HG02571 (cell line): ENCODE measurements at regions not wholly inside any gene's neighbourhood (a gene's known extent, or its start where the extent isn't known, plus 50 kb on each side); places are given as distances from the start of the nearest gene placed in this dataset.
"Not testable (repeated sequence)": the region's sequence is repeated elsewhere in the genome, so short reads cannot be mapped to it uniquely, and the experiment has no call there.

Source experiments
- ATAC-seq: cut with Tn5 transposase; IDR thresholded peaks from one replicate; pipeline ENCODE4 v1.9.1; 2021; ENCODE audit warnings: mild to moderate bottlenecking, moderate library complexity; ENCODE audit not compliant: unreplicated experiment

GRCh38 chr5:112570708-112571444, 151.8 kb upstream of the EPB41L4A start:
- no peak for ATAC-seq

DNA sequence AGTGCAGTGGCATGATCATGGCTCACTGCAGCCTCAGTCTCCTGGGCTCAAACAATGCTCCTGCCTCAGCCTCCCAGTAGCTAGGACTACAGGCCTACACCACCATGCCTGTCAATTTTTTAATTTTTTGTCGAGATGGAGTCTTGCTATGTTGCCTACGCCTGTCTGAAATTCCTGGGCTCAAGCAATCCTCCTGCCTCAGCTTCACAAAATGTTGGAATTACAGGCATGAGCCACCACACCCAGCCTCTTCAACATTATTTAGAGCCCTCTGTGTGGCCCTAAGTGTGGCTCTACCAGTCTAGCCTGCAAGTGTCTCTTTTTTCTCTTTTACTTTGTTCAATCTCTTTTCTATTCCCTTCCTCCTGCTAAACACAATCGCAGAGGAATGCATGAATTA, 154.4 kb upstream of the EPB41L4A start:
- ATAC-seq: no peak

DNA sequence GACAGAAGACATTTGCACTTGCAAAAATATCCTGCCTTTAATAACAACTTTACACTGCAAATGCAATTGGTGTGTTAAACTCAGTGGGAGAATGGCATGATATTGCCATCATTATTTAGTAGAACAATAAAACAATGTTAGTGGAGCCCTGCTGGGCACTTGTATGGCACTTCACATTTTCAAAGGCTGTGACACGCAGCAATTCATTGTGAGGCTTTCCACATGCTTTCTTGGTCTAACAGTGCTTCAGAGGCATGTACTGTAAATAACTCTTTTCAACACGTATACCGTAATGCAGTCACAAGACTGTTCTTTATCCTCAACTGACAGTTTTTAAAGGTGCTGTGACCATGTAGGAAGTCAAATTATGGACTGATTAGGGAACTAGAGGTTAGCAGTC, 155.5 kb upstream of the EPB41L4A start:
- ATAC-seq: no peak

GRCh38 chr5:112576298-112576925, 157.3 kb upstream of the EPB41L4A start:
- ATAC-seq: no peak

DNA sequence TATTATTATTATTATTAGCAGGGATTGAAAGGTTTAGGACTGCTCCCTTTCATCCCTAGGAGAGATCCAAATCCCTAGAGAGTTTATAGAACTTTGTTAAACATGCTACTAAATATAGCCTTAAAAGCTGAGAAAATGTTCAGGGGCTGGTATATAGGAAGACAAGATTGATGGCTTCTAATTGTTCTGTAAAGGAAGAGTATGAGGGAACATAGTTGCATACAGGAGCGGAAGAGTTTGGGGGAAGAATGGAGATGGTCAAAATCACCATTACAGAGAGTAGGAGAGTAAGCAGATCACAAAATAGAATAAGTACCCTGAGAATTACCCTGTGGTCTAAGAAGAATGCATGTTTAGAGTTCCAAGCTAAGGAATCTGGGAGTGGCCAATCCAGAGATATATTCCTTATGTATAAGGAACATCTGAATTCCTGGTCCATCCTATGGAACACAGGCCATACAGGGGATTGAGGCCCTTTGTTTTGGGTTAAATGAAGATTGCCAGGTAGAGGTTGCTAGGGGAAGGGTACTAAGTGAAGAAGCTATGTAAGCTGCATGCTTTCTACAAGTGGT, 158.0 kb upstream of the APC start:
- no peak for ATAC-seq

DNA sequence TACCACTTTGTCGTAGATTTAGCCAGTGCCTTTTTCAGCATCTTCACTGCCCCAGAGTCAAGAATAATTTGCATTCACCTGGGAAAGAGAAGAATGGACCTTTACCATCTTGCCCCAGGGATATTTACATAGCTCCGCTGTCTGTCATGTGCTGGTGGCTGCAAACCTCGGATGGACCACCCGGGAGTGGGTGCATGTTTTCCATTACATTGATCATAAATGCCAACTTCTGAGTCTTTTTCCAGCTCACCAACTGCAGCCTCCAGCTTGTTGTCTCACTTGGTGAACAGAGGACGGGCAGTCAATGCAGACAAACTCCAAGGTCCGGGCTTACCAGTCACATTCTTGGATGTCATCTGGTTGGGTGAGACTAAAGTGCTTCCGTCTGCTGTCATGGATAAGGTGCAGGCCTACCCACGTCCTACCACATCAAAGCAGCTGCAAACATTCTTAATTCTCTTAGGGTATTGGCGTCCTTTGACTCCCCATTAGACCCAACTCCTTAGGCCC, 155.8 kb upstream of the APC start:
- ATAC-seq: no peak

DNA sequence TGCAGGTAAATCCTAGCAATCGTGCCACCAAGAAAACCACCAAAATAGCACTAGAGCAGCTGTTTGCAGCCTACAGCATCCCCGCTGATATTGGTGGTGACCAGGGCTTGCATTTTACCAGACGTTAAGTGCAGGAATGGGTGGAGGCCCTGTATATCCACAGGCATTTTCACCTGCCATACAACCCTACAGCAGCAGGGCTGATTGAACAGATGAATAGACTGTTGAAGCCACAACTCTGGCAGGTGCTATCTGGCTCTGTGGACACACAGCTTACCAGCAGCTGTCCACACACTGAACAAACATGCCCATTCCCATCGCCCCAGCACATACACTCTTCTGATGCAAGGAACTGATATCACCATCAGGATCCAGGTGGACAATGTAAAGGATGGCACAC, 154.5 kb upstream of the APC start:
- ATAC-seq: no peak

DNA sequence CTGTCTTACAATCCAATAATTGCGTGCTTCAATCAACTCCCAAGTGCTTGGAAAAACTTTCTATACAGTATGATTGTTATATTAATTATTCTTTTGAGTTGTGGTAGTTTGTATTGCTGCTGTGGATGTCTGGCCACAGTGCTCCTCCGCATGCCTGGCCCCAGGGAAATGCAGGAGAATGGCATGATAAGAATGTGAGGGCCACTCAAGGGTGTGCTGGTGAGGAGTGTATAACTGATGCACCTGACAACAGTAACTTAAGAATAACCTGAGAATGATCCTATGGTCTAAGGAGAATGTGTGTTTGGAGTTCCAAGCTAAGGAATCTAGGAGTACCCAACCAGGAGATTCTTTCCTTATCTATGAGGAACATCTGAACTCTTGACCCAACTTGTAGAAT, 152.9 kb upstream of the APC start:
- ATAC-seq: no peak

DNA sequence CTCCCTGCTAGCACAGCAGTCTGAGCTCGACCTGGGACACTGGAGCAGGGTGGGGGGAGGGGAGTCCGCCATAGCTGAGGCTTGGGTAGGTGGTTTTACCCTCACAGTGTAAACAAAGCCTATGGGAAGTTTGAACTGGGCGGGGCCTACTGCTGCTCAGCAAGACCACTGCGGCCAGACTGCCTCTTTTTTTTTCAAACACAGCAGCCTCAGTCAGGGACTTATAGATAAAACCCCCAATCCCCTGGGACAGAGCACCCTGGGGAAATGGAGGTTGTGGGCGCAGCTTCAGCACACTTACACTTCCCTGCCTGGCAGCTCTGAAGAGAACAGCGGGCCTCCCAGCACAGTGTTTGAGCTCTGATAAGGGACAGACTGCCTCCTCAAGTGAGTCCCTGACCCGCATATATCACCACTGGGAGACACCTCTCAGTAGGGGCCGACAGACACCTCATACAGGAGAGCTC, 151.1 kb upstream of the APC start:
- no peak for ATAC-seq

DNA sequence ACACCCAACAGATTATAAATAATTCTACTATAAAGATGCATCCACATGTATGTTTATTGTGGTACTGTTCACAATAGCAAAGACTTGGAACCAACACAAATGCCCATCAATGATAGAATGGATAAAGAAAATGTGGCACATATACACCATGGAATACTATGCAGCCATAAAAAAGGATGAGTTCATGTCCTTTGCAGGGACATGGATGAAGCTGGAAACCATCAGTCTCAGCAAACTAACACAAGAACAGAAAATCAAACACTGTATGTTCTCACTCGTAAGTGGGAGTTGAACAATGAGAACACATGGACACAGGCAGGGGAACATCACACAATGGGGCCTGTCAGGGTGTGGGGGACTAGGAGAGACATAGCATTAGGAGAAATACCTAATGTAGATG, 146.8 kb upstream of the APC start:
- ATAC-seq: not testable (repeated sequence)

GRCh38 chr5:112594095-112594850, 143.4 kb upstream of the APC start:
- no peak for ATAC-seq

- no peak for ATAC-seq
These were observed 142.7 kb upstream of the APC start for GRCh38 chr5:112594941-112595340.

GRCh38 chr5:112597831-112598230, 139.9 kb upstream of the APC start:
- ATAC-seq: no peak

GRCh38 chr5:112600510-112600909, 137.2 kb upstream of the APC start:
- ATAC-seq: not testable (repeated sequence)

DNA sequence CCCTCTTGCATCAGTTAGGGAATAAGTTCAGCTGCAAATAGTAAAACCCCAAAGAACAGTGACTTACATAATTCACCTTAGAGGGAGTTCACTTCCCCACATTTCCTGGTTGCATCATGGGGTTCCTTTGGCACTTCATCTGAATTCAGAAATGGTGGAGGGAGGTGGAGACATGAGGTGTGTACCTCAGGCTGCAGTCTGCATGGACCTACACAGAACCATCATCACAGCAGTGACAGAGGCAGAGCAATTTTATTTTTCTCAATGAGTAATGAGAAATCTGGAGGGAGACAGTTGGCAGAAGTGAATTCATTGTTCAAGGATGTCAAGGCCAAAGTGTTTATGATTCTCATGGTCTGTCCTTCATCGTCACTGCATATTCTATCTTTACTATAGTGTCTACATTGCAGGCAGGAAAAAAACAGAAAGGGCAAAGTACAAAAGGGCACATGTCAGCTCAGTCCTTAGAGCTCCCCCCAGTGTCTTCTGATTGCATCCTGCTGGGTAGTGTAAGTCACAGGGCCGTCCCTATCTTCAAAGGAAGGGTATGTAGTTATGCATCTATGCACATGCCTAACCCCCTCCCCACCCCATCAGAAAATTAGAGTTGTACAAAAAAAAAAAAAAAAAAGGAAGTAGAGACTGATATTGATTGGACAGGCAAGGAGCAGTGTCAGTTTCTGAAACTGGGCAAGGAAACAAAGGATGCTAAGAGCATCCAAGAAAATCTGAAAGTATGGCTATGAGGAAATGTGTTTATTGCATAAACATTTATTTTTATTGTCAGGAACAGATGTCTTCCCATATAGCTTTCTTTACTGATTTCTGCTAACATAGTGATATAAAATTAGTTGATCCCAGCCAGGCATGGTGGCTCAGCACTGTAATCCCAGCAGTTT, 132.7 kb upstream of the APC start:
- ATAC-seq: no peak

DNA sequence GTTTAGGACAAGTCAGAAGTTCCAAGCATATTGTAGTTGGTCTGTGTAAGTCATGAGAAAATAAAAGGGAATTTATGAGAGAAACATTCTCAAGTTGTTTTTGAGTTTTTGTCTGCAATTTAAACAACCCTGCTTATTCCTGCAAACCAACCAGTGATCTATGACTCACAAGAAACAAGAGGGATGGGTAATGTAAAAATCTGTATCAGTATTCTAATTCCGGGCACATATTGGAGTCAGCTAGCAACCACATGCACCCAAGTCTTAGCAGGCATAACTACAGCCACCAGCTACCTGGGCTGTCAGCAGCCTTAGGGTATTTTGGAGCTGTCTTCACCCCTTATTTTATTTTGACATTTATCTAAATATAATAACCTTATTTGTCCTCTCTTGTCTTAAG, 128.7 kb upstream of the APC start:
- ATAC-seq: no peak

GRCh38 chr5:112612663-112613062, 125.0 kb upstream of the APC start:
- ATAC-seq: no peak

GRCh38 chr5:112614285-112614684, 123.4 kb upstream of the APC start:
- ATAC-seq: no peak

- ATAC-seq: no peak
These were observed 122.7 kb upstream of the APC start for GRCh38 chr5:112614986-112615385.

- no peak for ATAC-seq
These were observed 120.7 kb upstream of the APC start for GRCh38 chr5:112616812-112617547.
